Osteoblast (primary cell): ENCODE measurements at regions not wholly inside any gene's neighbourhood (a gene's known extent, or its start where the extent isn't known, plus 50 kb on each side); places are given as distances from the start of the nearest gene placed in this dataset.

ENCODE experiments used
- DNase-seq: peaks from one replicate; pipeline ENCODE4 v3.0.0; 2011; ENCODE audit warnings: low spot score, mixed read lengths; ENCODE audit not compliant: insufficient read length; ENCODE audit errors: missing footprints
- H2AFZ ChIP-seq: 2 replicates; pipeline ENCODE4 v1.6.0; 2011; ENCODE audit warnings: mild to moderate bottlenecking, low read length
- H3K27ac ChIP-seq: 2 replicates; pipeline ENCODE4 v1.5.1; 2011; ENCODE audit warnings: mild to moderate bottlenecking, low read depth, low read length, moderate library complexity
- H3K27me3 ChIP-seq: 2 replicates; pipeline ENCODE4 v1.6.0; 2012; ENCODE audit warnings: mild to moderate bottlenecking, control low read depth, inconsistent platforms, low read length, moderate library complexity; ENCODE audit not compliant: insufficient read depth
- H3K36me3 ChIP-seq: 2 replicates; pipeline ENCODE4 v1.5.1; 2011; ENCODE audit warnings: mild to moderate bottlenecking, low read length, control low read depth, moderate library complexity; ENCODE audit not compliant: insufficient read depth
- H3K4me1 ChIP-seq: 2 replicates; pipeline ENCODE4 v1.5.1; 2011; ENCODE audit warnings: mild to moderate bottlenecking, low read length, control low read depth, moderate library complexity; ENCODE audit not compliant: insufficient read depth
- H3K4me2 ChIP-seq: 2 replicates; pipeline ENCODE4 v1.6.0; 2011; ENCODE audit warnings: mild to moderate bottlenecking, low read length; ENCODE audit not compliant: insufficient read depth
- H3K4me3 ChIP-seq: fragments of 200-600 bp; sonication (generic); 3 replicates; pipeline ENCODE4 v1.5.1; 2012; ENCODE audit warnings: mild to moderate bottlenecking, low read length, inconsistent platforms; ENCODE audit not compliant: insufficient read depth
- H3K79me2 ChIP-seq: 2 replicates; pipeline ENCODE4 v1.6.0; 2012; ENCODE audit warnings: mild to moderate bottlenecking, low read length, control low read depth, inconsistent platforms; ENCODE audit not compliant: insufficient read depth
- H3K9me3 ChIP-seq: 2 replicates; pipeline ENCODE4 v1.5.1; 2011; ENCODE audit warnings: low read depth, low read length, control low read depth
- H4K20me1 ChIP-seq: 2 replicates; pipeline ENCODE4 v1.6.0; 2012; ENCODE audit warnings: mild to moderate bottlenecking, low read length, control low read depth; ENCODE audit not compliant: insufficient read depth
- TF ChIP-seq, protein P1 (sequence below): IDR thresholded peaks from 2 replicates; pipeline ENCODE4 v1.5.1; 2011; ENCODE audit warnings: mild to moderate bottlenecking, low read depth, low read length, moderate library complexity; ENCODE audit errors: extremely low read depth

DNA sequence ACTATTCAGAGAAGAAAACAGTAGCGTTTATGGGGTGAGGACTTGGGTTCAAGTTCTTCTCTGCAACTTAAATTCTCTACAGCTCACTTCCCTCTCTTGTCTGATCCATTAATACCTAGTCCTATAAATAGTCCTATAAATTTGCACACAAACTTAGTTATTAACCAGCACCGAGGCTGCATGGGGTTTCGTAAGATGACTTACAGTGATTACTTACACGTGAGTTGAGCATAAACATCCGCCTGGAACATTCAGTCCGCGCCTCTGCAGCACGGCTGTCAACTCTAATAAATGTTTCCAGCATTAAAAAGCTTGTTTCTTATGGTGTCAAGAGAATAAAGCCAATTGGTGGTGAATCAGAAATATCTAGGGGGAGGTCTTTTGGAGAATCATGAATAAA lies 103.0 kb upstream of the ENPP6 start:
- H3K36me3 ChIP-seq = no peaks in the 10 kb centered on the region
- no peaks in the 10 kb centered on the region for H3K9me3 ChIP-seq
- no peaks in the 10 kb centered on the region for H4K20me1 ChIP-seq
- DNase-seq = no peak
- no peak overlapping the region for H3K4me2 ChIP-seq
- TF ChIP-seq, protein P1, sequence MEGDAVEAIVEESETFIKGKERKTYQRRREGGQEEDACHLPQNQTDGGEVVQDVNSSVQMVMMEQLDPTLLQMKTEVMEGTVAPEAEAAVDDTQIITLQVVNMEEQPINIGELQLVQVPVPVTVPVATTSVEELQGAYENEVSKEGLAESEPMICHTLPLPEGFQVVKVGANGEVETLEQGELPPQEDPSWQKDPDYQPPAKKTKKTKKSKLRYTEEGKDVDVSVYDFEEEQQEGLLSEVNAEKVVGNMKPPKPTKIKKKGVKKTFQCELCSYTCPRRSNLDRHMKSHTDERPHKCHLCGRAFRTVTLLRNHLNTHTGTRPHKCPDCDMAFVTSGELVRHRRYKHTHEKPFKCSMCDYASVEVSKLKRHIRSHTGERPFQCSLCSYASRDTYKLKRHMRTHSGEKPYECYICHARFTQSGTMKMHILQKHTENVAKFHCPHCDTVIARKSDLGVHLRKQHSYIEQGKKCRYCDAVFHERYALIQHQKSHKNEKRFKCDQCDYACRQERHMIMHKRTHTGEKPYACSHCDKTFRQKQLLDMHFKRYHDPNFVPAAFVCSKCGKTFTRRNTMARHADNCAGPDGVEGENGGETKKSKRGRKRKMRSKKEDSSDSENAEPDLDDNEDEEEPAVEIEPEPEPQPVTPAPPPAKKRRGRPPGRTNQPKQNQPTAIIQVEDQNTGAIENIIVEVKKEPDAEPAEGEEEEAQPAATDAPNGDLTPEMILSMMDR = no peak
- peak overlapping the region; percentile 22 for H2AFZ ChIP-seq
- no peak overlapping the region for H3K27ac ChIP-seq
- H3K79me2 ChIP-seq = no peaks in the 10 kb centered on the region
- no peaks in the 10 kb centered on the region for H3K27me3 ChIP-seq
- no peaks in the 10 kb centered on the region for H3K4me1 ChIP-seq
- H3K4me3 ChIP-seq = no peak overlapping the region

DNA sequence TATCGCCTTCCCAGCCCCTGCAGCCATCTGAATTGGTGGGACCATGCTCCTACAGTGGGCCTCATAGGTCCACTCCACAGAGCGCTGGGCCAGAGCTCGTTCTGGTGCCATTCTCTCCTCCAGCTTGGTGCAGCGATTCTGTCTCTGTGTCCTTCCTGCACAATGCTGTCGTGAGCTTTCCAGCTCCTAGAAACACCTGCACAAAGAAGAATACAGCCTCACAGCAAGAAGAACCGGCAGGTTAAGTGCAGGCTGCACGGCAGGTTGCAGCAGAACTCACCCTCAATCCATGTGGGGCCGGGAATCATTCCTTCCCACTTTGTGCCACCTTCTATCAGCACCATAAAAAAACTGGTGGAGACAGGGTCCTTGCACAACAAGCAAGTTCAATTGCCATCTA lies 101.2 kb upstream of the ENPP6 start:
- no peaks in the 10 kb centered on the region for H3K36me3 ChIP-seq
- H3K4me3 ChIP-seq = no peak overlapping the region
- H3K9me3 ChIP-seq = no peaks in the 10 kb centered on the region
- TF ChIP-seq, protein P1 = no peak
- no peak overlapping the region for H3K4me2 ChIP-seq
- H4K20me1 ChIP-seq = no peaks in the 10 kb centered on the region
- no peaks in the 10 kb centered on the region for H3K4me1 ChIP-seq
- H3K27me3 ChIP-seq = no peaks in the 10 kb centered on the region
- DNase-seq = no peak
- no peak overlapping the region for H3K27ac ChIP-seq
- no peaks in the 10 kb centered on the region for H3K79me2 ChIP-seq
- H2AFZ ChIP-seq = no peak overlapping the region

DNA sequence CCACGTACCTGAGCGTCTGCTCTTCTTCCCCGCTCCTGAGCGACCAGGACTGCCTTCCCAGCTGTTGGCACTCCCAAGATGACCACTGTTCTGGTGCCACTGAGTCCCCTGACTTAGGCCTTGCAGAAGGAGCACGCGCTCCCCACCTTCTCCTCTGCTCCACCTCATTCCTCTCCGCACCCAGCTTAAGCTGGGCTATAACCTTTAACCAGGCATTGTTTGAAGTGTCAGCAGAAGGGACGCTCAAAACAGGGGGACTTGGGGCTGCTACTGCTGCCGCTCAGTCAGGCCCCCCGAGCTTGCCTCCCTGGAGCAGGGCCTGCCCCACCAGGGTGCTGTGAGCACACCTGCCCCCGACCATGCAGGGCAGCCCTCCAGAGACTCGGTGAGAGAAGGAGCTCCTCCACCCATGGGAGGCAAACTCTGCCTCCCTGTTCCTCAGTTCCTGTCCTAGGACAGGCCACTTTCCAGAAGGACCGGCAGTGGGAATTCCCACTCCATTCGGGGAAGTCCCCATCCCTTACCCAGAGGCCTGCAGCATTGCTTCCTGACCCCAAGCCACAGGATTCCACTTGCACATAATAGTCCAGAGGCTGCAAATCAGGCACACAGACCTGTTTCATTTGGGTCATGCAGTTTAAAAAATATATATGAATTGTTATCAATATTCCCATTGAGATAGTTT lies 99.7 kb upstream of the ENPP6 start:
- Histone ChIP-seq H3K36me3 (no peaks in the 10 kb centered on the region), H3K79me2 (no peaks in the 10 kb centered on the region), H4K20me1 (no peaks in the 10 kb centered on the region), H3K27me3 (no peaks in the 10 kb centered on the region), H2AFZ (no peak overlapping the region), H3K27ac (no peak overlapping the region), H3K4me2 (no peak overlapping the region), H3K4me1 (no peaks in the 10 kb centered on the region), H3K9me3 (no peaks in the 10 kb centered on the region), H3K4me3 (no peak overlapping the region)
- TF ChIP-seq, protein P1 = no peak
- peak; percentile 76 for DNase-seq

DNA sequence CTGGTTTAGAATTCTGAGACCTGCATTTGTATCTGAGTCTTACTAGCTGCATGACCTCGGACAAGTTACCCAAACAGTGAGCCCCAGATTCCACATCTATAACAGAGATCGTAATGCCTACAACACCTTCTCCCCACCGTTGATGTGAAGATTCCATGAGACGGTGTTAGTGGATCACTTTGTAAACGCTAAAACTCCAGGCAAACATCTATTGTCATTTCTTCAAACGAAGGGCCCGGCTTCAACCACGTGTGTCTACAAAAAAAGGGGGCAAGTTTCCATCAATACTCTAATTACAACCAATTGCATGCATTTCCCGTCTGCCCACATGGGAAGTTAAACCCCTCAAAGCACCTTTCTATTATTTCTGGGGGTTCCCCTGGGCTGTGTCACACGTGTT lies 99.1 kb upstream of the ENPP6 start:
- TF ChIP-seq, protein P1 = no peak
- Histone ChIP-seq H3K4me1 (no peaks in the 10 kb centered on the region), H4K20me1 (no peaks in the 10 kb centered on the region), H2AFZ (no peak overlapping the region), H3K9me3 (no peaks in the 10 kb centered on the region), H3K4me3 (no peak overlapping the region), H3K27ac (no peak overlapping the region), H3K27me3 (no peaks in the 10 kb centered on the region), H3K36me3 (no peaks in the 10 kb centered on the region), H3K4me2 (no peak overlapping the region), H3K79me2 (no peaks in the 10 kb centered on the region)
- DNase-seq = no peak
